Hepatocyte (in vitro differentiated cells): ENCODE measurements at regions not wholly inside any gene's neighbourhood (a gene's known extent, or its start where the extent isn't known, plus 50 kb on each side); places are given as distances from the start of the nearest gene placed in this dataset.
A peak's percentile ranks its signal among the peaks of the same experiment; 100 is the strongest.

Experiments
- DNase-seq: peaks from one replicate; pipeline ENCODE4 v3.0.0-alpha.2; 2016; ENCODE audit warnings: low spot score
- H2AFZ ChIP-seq: fragments of 200-600 bp; sonication (generic); 2 replicates; pipeline ENCODE4 v1.6.0; 2016; ENCODE audit warnings: antibody characterized with exemption, mild to moderate bottlenecking
- H3K27ac ChIP-seq: fragments of 200-600 bp; sonication (generic); 2 replicates; pipeline ENCODE4 v1.5.1; 2016; ENCODE audit warnings: mild to moderate bottlenecking
- H3K27me3 ChIP-seq: fragments of 200-600 bp; sonication (generic); 2 replicates; pipeline ENCODE4 v1.6.1; 2016
- H3K36me3 ChIP-seq: fragments of 200-600 bp; sonication (generic); replicated peaks from 2 replicates; pipeline ENCODE4 v1.5.1; 2016; ENCODE audit warnings: low read depth; ENCODE audit not compliant: insufficient read depth
- H3K4me1 ChIP-seq: fragments of 200-600 bp; sonication (generic); 2 replicates; pipeline ENCODE4 v1.5.1; 2016; ENCODE audit warnings: mild to moderate bottlenecking, moderate library complexity; ENCODE audit not compliant: insufficient read depth
- H3K4me2 ChIP-seq: fragments of 200-600 bp; sonication (generic); 2 replicates; pipeline ENCODE4 v1.6.0; 2016
- H3K4me3 ChIP-seq: fragments of 200-600 bp; sonication (generic); 2 replicates; pipeline ENCODE4 v1.5.1; 2016; ENCODE audit warnings: mild to moderate bottlenecking
- H3K79me2 ChIP-seq: fragments of 200-600 bp; sonication (generic); 2 replicates; pipeline ENCODE4 v1.6.0; 2017; ENCODE audit warnings: mild to moderate bottlenecking
- H3K9me2 ChIP-seq: fragments of 200-600 bp; sonication (generic); replicated peaks from 2 replicates; pipeline ENCODE4 v1.6.0; 2017; ENCODE audit warnings: mild to moderate bottlenecking; ENCODE audit not compliant: insufficient read depth
- H3K9me3 ChIP-seq: fragments of 200-600 bp; sonication (generic); 2 replicates; pipeline ENCODE4 v1.5.1; 2016; ENCODE audit warnings: low read depth, mild to moderate bottlenecking
- H4K20me1 ChIP-seq: fragments of 200-600 bp; sonication (generic); 2 replicates; pipeline ENCODE4 v1.6.0; 2016; ENCODE audit warnings: mild to moderate bottlenecking; ENCODE audit not compliant: insufficient read depth, poor library complexity, severe bottlenecking
- CTCF ChIP-seq: fragments of 200-600 bp; sonication (generic); IDR thresholded peaks from 2 replicates; pipeline ENCODE4 v1.5.1; 2016; ENCODE audit warnings: antibody characterized with exemption, mild to moderate bottlenecking; ENCODE audit not compliant: poor library complexity
- EZH2 ChIP-seq: fragments of 200-600 bp; sonication (generic); IDR thresholded peaks from 2 replicates; pipeline ENCODE4 v1.6.1; 2016; ENCODE audit warnings: antibody characterized with exemption, mild to moderate bottlenecking, borderline replicate concordance
- EZH2phosphoT487 ChIP-seq: fragments of 200-600 bp; sonication (generic); IDR thresholded peaks from one replicate; pipeline ENCODE4 v1.6.1; 2018; ENCODE audit warnings: antibody characterized with exemption, mild to moderate bottlenecking, low read depth, moderate library complexity; ENCODE audit not compliant: unreplicated experiment, severe bottlenecking
- WGBS: methylation state at CpG from one replicate; pipeline ENCODE4 v1.1.6; 2016; ENCODE audit warnings: low lambda C conversion rate; ENCODE audit errors: missing lambda C conversion rate; 5-methylcytosine and 5-hydroxymethylcytosine counted together

GRCh38 chr1:67564193-67564592 is 120.8 kb upstream of the GADD45A start:
- H3K4me2 ChIP-seq, result no peak overlapping the region
- H3K9me2 ChIP-seq, result no peaks in the 10 kb centered on the region
- H3K4me3 ChIP-seq, result no peak overlapping the region
- no peaks in the 10 kb centered on the region for H3K36me3 ChIP-seq
- H3K79me2 ChIP-seq, result no peaks in the 10 kb centered on the region
- no peaks in the 10 kb centered on the region for H3K9me3 ChIP-seq
- no peak overlapping the region for H3K27ac ChIP-seq
- WGBS, result 92% methylated on average over 8 of the region's 8 CpGs
- DNase-seq, result no peak
- no peak for TF ChIP-seq EZH2
- TF ChIP-seq CTCF, result no peak
- TF ChIP-seq EZH2phosphoT487, result no peak
- no peak overlapping the region for H2AFZ ChIP-seq
- H4K20me1 ChIP-seq, result no peaks in the 10 kb centered on the region
- no peaks in the 10 kb centered on the region for H3K27me3 ChIP-seq
- H3K4me1 ChIP-seq, result no peaks in the 10 kb centered on the region

- no peaks in the 10 kb centered on the region for H3K36me3 ChIP-seq
- no peak overlapping the region for H3K4me3 ChIP-seq
- H3K9me3 ChIP-seq, result no peaks in the 10 kb centered on the region
- H3K9me2 ChIP-seq, result no peaks in the 10 kb centered on the region
- H3K4me1 ChIP-seq, result peaks cover 18% of the 10 kb centered on the region
- no peak overlapping the region for H3K4me2 ChIP-seq
- TF ChIP-seq EZH2 (no peak), CTCF (no peak), EZH2phosphoT487 (no peak)
- no peak overlapping the region for H3K27ac ChIP-seq
- H3K79me2 ChIP-seq, result no peaks in the 10 kb centered on the region
- WGBS, result 69% methylated on average over 2 of the region's 2 CpGs
- H4K20me1 ChIP-seq, result no peaks in the 10 kb centered on the region
- DNase-seq, result no peak
- no peaks in the 10 kb centered on the region for H3K27me3 ChIP-seq
- no peak overlapping the region for H2AFZ ChIP-seq
Observed at GRCh38 chr1:67566803-67567377, 118.1 kb upstream of the GADD45A start.

GRCh38 chr1:67570486-67571143 is 114.4 kb upstream of the GADD45A start:
- WGBS, result 58% methylated on average over 8 of the region's 8 CpGs
- no peak overlapping the region for H2AFZ ChIP-seq

More at GRCh38 chr1:67570486-67571143, 114.4 kb upstream of the GADD45A start:
- Histone ChIP-seq H3K4me2 (no peak overlapping the region), H3K36me3 (no peaks in the 10 kb centered on the region), H3K4me3 (no peak overlapping the region), H3K27ac (peak overlapping the region; percentile 89), H3K27me3 (no peaks in the 10 kb centered on the region), H3K9me3 (no peaks in the 10 kb centered on the region), H3K79me2 (no peaks in the 10 kb centered on the region), H3K4me1 (peaks cover 33% of the 10 kb centered on the region), H4K20me1 (no peaks in the 10 kb centered on the region), H3K9me2 (no peaks in the 10 kb centered on the region)
- peak; percentile 75 for DNase-seq
- TF ChIP-seq EZH2phosphoT487, result no peak
- TF ChIP-seq CTCF, result no peak
- no peak for TF ChIP-seq EZH2
